GM19351 (cell line): ENCODE measurements at regions not wholly inside any gene's neighbourhood (a gene's known extent, or its start where the extent isn't known, plus 50 kb on each side); places are given as distances from the start of the nearest gene placed in this dataset.

Experiments
- ATAC-seq: cut with Tn5 transposase; IDR thresholded peaks from one replicate; pipeline ENCODE4 v1.9.1; 2021; ENCODE audit warnings: mild to moderate bottlenecking, moderate library complexity; ENCODE audit not compliant: unreplicated experiment

- no peak for ATAC-seq
Measured at GRCh38 chr5:13569090-13569715, 375.3 kb downstream of the DNAH5 start.

DNA sequence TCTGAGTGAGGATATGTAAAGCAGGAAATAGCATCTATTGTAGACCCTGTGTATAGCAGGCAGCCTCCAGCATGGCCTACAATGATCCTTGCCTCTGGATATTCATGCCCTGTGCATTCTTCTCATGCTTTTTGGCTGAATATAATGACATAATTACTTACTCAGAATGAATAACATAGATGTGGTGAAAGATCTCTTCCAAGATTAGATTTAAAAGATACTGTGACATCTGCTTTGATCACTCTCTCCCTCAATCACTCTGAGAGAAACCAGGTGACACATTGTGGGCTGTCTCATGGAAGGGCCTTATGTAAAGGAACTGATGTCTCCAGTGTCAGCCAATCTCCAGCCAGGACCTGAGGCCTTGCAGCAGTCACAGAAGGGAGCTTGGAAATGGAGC is 376.7 kb downstream of the DNAH5 start:
- no peak for ATAC-seq

GRCh38 chr5:13566871-13567339 is 377.6 kb downstream of the DNAH5 start:
- no peak for ATAC-seq

- ATAC-seq = no peak
Measured at GRCh38 chr5:13558408-13558807, 386.1 kb downstream of the DNAH5 start.

DNA sequence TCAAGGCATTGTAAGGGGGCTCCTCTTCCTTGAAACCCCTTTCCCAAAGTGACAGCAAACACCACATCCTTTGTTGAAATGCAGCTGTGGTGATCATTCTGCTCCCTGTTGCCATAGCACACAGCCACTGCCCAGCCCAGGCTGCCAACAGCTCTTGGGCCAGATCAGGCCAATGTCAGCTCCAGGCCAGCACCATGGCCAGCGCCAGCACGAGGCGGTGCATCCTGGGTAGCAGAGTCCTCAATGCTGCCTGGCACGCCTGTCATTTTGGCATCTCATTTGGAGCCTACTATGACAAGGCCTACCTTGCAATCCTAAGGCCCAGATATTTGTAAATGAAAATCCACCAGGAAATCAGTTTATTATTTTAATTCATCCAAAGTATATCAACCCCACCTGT is 390.6 kb downstream of the DNAH5 start:
- ATAC-seq = no peak

DNA sequence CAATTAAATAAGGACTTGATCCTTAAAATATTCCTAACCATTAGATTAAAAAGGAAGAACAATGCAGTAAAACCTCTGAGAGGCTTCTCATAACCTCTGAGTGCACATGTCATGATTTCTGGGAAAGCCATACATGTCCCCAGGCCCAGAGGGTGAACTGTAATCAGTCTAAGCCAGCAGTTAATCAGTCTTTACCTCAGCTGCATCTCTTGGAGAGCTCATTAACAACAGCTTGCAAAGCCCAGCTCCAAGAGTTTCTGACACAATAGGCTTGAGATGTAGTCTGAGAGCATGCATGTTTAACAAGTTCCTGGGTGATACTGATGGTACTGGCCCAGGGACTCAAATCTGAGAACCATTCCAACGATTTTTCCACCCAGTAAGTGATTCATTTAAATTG is 392.1 kb downstream of the DNAH5 start:
- no peak for ATAC-seq

DNA sequence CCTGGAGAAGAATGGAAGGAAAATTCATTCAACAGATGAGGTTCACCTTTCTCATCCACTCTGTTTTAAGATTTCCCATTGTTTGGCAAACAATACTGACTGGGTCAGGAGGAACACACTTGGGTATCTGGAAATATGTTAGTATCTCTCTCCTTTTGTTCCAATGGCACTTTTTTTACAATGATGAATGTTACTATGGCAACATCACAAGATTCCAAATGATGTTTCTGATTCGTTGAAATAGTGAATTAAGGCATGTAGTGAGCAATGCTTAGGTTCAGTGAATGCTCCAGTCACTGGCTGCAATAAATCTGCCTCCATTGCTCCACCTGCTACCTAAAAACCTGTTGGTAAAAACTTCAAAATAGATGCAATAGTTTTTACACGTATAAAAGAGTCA is 392.8 kb downstream of the DNAH5 start:
- no peak for ATAC-seq

DNA sequence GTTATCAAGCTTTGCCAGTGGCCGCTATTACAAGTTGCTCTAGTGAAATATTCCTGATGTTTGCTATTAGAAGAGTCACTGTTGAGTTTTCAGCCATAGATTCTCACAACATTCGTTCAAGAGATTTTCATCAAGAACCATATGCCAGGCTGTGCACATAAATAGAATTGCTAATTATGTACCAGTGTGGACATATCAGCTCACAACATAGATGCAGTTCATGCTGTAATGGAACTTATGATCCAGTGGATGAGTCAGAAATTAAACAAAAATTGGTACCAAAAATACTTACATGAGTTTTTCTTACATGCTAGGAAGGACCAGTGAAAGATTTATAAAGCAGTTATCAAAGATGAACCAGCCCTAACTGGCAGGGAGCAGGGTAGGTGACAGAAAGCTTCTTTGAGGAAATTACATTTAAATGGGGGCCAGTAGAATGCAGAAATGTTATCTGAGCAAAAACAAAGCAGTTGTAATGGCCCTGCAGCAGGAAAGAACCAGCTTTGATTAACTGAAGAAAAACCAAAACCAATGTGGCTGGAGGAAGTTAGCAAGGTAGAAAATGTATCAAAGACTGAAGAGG is 404.2 kb downstream of the DNAH5 start:
- ATAC-seq = no peak

DNA sequence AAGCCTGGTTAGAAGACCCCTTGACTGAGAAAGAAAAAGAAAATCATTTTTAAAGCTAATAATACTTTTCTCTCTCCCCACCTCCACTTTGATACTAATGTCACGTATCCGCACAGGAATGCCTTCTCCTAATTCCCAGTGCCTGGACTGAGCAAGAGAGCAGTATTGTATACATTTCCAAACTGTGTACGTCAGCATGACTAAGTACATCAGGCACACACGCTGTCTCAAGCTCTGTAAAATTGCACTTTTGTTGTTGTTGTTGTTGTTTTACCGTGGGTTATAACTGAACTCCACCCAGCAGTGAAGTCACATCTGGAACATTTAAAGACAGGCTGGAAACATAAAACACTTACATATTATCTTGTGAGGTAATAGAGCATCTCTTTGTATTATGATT is 407.6 kb downstream of the DNAH5 start:
- no peak for ATAC-seq

- ATAC-seq = no peak
Measured at GRCh38 chr5:13533833-13534232, 410.7 kb downstream of the DNAH5 start.

GRCh38 chr5:13529300-13529699 is 415.2 kb downstream of the DNAH5 start:
- no peak for ATAC-seq

DNA sequence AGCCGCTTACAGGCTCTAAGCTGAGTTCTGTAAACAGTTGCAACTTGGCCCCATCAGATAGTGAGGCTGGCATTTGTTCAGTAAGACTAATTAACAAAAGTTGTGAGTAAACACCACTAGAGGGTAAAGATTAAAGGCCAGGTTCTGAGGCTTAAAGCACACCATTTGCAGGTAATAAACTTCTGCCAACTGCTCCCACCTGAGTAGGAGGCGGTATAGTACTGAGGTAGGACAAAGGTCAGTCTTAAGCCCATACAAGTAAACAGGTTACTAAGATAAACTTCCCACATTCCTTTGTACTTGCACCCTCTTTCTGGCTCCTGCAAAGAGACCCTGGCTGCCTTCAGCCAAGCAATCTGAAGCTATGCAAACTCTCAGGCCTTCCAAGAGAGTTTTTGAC is 419.6 kb downstream of the DNAH5 start:
- no peak for ATAC-seq

GRCh38 chr5:13519131-13519530 is 425.4 kb downstream of the DNAH5 start:
- no peak for ATAC-seq

DNA sequence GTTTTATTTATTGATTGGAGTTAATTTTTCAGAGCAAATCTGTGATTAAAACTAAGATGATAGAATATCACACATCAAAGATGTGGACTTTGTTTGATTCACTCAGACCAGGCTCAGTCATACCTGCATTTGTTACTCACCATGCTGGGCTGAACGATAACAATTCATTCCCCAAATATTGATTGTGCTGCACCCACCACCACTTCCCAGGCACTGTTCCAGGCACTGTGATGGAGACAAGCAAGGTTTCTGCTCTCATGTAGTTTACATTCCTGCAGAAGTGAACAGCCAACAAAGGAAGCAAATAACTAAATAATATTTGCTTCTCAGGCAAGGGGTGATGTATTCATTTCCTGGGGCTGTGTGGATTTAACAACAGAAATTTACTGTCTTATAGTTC is 428.3 kb downstream of the DNAH5 start:
- ATAC-seq = no peak

DNA sequence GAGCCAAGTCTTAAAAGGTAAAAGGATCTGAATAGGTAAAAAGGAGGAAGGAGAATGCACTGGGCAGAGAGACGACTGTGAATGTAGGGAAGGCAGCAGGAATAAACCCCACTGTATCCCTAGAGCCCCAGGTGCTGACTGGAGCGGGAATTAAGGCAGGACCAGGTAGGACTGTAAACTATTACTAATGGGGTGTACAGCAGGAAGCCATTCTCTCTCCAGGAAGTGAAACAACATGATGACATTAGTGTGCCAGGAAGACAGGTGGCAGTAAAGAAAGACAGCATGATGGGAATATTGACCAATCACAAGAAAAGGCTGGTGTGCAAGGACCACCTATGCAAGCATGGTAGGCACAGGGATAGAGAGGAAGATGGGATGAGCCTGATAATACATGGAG is 433.0 kb downstream of the DNAH5 start:
- ATAC-seq = no peak

DNA sequence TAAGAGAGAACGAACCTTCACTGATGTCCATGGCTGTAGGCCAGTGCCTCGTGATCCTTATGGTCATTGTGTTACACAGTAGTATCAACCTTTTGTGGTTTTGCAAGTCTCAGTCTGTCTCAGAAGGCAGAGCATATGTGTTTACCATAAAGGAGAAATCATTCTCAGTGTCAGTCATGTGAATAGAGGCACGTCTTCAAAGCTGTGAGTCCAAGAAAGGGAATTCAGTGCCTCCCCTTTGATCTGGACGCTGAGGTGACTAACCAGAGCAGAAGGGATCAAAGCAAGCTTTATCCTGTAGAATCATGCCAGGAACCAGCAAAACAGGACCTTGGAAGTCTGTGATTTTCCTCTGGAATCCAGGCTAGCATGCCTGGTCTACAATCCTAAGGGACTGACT is 433.9 kb downstream of the DNAH5 start:
- no peak for ATAC-seq

DNA sequence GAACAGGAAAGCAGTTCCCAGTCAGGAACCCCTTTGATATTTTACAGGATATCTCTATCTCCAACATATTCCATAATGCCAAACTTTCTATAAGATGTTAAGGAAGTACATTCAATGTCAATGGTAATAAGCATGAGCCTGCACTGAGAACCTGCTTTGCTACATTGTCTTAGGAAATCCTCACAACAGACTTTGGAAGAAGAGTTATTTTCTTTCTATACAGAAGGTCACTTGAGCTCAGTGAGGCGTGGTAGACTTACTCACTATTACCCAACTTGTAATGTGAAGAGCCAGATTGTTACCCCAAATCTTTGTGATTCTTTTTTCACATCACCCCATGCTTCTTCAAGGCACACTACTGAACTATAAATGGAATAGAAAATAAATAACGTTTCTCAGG is 435.9 kb downstream of the DNAH5 start:
- no peak for ATAC-seq

GRCh38 chr5:13505326-13505725 is 439.2 kb downstream of the DNAH5 start:
- ATAC-seq = no peak

DNA sequence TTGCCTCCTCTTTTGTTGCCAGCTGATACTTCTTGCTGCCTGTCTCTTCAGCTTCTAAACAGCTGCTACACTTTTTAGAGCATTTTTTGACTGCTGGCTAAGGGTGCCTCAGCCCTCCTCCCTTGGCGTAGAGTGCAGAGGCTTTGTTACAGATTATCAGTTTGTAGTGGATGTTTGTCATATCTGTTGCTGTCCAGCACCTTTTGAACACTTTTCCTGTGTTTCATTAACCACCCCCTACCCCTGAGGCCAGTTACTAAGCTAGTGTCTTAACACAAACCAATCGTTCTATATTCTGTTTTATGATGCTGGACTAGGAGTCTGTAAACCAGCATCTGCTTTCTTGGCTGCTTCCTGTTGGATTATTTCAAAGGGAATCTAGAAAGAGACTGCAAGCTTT is 441.5 kb downstream of the DNAH5 start:
- no peak for ATAC-seq

DNA sequence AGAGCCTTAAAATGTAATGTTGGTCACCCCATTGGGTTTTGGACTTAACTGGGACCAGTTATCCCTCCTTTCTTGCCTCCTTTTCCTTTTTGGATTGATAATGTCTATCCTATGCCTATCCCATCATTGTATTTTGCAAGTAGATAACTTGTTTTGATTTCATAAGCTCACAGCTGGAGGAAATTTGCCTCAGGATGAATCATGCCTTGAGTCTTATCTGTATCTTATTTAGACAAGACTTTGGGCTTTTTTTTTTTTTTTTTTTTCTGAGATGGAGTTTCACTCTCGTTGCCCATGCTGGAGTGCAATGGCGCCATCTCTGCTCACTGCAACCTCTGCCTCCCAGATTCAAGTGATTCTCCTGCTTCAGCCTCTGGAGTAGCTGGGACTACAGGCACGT is 443.3 kb downstream of the DNAH5 start:
- ATAC-seq = no peak

DNA sequence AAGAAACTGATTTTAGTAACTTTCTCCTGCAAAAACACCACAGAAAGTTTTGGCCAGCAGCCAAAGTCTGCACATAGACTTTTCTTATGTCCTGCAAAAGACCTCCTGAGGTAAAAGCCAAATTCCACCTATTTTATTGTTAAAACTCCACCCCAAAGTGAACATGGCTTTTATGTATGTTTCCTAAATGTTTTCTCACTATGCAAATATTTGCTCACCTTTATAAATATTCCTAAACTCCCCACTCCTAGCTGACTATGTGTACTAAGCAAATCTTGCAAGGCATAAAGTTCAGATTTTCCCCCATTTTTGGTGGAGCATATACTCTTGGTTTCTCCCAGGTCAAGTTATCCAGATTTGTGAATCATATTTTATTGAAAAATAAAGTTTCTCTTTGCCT is 446.2 kb downstream of the DNAH5 start:
- ATAC-seq = no peak

DNA sequence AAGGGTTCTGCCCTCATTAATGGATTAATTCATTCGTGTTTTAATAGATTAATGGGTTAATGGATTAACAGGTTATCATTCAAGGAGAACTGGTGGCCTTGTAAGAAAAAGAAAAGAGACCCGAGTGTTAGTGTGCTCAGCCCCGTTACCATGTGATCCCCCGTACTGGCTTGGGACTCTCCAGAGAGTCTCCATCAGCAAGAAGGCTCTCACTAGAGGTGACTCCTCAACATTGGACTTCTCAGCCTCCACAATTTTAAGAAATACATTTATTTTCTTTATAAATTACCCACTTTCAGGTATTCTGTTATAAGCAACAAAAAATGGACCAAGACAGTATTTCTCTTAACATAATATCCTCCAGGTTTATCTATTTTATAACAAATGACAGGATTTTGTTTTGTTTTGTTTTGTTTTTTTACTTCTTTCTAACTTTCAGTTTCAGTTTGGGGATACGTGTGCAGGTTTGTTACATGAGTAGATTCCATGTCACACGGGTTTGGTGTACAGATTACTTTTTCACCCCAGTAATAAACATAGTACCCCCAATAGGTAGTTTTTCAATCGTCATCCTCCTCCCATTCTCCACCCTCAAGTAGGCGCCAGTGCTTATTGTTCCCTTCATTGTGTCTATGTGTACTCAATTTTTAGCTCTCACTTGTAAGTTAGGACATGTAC is 456.1 kb downstream of the DNAH5 start:
- no peak for ATAC-seq

- ATAC-seq = no peak
Measured at GRCh38 chr5:13480834-13481233, 463.7 kb downstream of the DNAH5 start.
